HG02798 (cell line): ENCODE measurements at regions not wholly inside any gene's neighbourhood (a gene's known extent, or its start where the extent isn't known, plus 50 kb on each side); places are given as distances from the start of the nearest gene placed in this dataset.
"Not testable (repeated sequence)": the region's sequence is repeated elsewhere in the genome, so short reads cannot be mapped to it uniquely, and the experiment has no call there.

ENCODE experiments used
- ATAC-seq: cut with Tn5 transposase; IDR thresholded peaks from one replicate; pipeline ENCODE4 v1.9.1; 2021; ENCODE audit warnings: mild to moderate bottlenecking; ENCODE audit not compliant: unreplicated experiment, poor library complexity

DNA sequence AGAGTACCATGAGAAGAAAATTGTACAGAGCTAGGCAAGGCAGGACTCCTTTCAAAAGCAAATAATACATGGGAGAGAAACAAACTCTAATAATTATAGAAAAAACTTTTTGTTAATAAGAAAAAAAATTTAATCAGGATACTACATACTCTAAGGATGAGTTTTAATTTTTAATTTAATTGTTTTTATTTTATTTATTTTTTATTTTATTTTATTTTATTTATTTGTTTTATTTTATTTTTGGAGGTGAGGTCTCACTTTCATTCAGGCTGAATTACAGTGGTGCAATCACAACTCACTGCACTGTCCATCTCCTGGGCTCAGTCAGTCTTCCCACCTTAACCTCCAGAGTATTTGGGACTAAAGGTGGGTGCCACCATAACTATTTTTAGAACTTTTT is 1347.2 kb downstream of the NLGN4Y start:
- ATAC-seq: no peak

DNA sequence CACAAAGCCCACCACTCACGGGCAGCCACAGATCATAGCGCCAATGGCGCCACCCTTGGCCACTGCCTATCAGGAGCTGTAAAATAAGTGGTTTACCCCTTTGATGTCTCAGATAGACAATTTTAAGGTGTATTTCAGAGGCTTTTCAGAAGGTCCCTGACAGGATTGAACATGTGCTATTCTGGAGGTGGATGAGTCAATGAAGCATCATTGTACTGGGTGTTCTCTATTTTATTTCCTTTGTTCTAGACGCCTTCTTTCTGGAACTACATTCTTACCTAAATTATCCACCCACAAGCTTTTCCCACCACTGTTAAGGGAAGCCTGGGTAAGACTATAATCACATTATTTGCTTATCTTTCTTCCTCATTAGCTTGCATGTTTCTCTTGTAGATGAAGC is 1351.6 kb downstream of the NLGN4Y start:
- not testable (repeated sequence) for ATAC-seq

DNA sequence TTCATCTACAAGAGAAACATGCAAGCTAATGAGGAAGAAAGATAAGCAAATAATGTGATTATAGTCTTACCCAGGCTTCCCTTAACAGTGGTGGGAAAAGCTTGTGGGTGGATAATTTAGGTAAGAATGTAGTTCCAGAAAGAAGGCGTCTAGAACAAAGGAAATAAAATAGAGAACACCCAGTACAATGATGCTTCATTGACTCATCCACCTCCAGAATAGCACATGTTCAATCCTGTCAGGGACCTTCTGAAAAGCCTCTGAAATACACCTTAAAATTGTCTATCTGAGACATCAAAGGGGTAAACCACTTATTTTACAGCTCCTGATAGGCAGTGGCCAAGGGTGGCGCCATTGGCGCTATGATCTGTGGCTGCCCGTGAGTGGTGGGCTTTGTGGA is 1379.2 kb downstream of the NLGN4Y start:
- not testable (repeated sequence) for ATAC-seq

GRCh38 chrY:15905557-15905956 is 1381.2 kb downstream of the NLGN4Y start:
- no peak for ATAC-seq

DNA sequence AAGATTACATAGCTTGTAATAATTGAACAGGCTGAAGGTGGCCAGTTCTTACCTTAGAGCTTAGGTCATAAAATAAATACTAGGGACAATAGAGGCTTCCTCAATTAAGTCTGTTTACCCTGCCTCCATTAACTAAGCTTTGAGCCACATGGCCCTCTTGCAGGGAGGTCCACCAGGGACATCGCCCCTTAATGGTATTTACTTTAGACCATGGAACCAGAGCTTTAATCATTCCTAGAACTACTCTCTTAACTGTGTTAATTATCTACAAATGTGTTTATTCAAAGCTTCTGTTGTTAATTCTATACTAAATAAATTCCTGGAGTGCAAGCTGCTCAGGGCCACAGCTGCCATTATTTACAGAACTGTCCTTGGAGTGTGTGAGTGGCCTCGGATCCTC is 1402.2 kb downstream of the NLGN4Y start:
- no peak for ATAC-seq

DNA sequence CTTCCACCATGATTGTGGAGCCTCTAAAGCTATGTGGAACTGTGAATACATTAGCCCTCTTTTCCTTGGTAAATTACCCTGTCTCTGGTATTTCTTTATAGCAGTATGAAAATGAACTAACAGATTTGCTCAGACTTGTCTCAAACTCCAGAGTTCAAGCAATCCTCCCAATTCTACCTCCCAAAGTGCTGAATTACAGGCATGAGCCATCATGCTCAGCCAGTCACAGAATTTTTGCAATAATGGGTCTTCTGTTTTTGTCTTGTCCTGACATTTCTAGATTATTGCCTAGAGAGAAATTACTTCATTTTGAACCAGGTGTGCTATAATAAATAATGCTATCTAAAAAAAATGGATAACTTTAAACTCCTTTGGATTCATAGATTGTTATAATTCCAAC is 1414.5 kb downstream of the NLGN4Y start:
- no peak for ATAC-seq

GRCh38 chrY:15951041-15951440 is 1426.7 kb downstream of the NLGN4Y start:
- ATAC-seq: no peak

DNA sequence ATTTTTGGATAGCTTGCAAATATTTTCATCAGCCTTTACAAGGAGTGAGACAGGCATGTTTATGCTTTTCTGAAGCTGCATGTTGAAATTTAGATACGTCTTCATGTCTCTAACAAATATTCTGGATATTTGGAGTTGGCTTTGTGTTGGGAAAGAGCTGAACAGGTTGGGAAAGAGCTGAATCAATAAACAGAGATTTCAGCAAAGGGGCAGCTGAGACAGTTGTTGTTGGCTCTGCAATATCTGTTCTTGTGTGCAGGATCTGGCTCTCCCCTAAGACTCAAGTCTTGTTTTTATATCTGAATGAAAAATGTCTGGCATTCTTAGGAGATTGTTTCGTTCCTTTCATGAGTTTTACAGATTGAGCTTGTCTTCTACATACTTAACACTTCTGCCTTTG is 1444.5 kb downstream of the NLGN4Y start:
- no peak for ATAC-seq

GRCh38 chrY:15973200-15973599 is 1448.9 kb downstream of the NLGN4Y start:
- no peak for ATAC-seq

DNA sequence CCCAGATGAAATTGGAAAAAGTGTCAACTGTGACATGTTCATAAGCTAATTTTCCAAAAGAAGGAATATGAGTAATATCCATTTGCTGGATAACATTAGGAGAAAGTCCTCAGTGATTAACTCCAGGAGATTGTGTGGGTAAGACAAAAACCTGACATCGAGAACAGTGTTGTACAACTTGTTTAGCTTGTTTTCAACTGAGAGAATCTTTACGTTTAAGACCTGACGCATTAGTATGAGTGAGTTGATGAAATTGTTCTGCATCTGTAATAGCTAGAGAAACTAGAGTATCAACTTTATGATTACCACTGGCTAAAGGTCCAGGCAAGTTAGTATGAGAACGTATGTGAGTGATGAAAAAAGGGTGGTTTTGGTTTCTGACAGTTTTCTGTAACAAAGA is 1452.4 kb downstream of the NLGN4Y start:
- ATAC-seq: no peak

DNA sequence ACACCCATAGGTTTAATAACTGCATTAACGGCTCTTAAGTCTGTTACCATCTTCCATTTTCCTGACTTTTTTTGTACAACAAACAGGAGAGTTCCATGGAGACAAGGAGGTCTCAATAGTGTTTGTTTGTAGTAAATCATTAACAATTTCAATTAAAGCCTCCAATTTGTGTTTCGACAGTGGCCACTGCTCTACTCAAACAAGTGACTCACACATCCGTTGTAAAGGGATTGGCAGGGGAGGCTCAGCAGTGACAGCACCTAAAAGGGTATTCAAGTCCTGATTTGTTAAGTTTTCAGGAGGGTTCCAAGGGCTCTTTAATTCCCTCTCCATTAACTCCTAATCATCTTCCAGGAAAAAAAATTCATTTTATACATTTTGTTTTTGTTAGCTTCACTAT is 1454.2 kb downstream of the NLGN4Y start:
- no peak for ATAC-seq

GRCh38 chrY:15984651-15985398 is 1460.5 kb downstream of the NLGN4Y start:
- no peak for ATAC-seq

DNA sequence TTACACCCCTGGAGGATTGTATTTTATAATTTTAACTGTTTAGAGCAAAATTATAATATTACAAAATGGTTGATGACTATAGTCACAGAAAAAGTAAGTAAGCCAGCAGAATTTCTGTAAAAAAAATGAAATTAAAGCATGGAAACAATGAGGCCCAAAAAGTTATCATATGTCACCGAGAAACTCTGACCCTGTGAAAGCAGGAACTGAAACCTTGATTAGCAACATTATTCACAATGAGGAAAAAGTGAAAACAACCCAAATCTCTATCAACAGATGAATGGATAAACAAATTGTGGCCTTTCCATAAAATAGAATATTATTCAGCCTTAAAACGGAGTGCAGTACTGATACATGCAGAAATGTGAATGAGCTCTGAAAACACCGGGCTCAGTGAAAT is 1471.7 kb downstream of the NLGN4Y start:
- ATAC-seq: no peak

- ATAC-seq: no peak
Measured at GRCh38 chrY:16000751-16001150, 1476.4 kb downstream of the NLGN4Y start.

GRCh38 chrY:16001896-16002295 is 1477.6 kb downstream of the NLGN4Y start:
- no peak for ATAC-seq

GRCh38 chrY:16051908-16052643 is 1527.7 kb downstream of the NLGN4Y start:
- ATAC-seq: no peak

GRCh38 chrY:16060141-16060540 is 1535.8 kb downstream of the NLGN4Y start:
- ATAC-seq: no peak

- ATAC-seq: no peak
Measured at GRCh38 chrY:16060686-16061085, 1536.4 kb downstream of the NLGN4Y start.

DNA sequence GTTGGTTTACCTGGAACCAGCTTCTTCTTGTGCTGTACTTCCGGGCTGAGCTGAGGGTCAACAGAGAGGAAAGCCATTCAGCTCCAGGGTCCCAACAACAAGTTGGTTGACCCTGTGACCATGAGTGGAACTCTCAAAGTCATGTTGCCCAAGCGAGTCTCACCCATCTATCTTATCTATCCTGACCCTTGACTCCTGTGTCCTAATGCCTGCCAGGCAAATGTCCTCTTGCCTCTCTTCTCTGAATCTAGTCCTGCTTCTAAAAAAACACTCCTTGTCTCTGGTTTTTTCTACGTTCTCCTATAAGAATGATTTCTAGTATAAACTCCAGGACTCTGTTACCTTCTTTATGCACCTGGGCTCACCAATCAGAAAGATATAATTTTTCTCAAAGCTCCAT is 1547.6 kb downstream of the NLGN4Y start:
- ATAC-seq: no peak

DNA sequence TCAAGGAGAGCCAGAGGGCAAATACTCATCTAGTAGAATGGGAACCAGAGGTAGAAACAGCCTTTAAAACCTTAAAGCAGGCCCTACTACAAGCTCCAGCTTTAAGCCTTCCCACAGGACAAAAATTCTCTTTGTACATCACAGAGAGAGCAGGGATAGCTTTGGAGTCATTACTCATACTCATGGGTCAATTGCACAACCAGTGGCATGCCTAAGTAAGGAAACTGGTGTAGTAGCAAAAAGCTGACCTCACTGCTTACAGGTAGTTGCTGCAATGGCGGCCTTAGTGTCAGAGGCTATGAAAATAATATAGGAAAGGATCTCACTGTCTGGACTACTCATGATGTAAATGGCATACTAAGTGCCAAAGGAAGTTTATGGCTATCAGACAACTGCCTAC is 1551.4 kb downstream of the NLGN4Y start:
- ATAC-seq: no peak

- no peak for ATAC-seq
Measured at GRCh38 chrY:16097325-16097724, 1573.0 kb downstream of the NLGN4Y start.

DNA sequence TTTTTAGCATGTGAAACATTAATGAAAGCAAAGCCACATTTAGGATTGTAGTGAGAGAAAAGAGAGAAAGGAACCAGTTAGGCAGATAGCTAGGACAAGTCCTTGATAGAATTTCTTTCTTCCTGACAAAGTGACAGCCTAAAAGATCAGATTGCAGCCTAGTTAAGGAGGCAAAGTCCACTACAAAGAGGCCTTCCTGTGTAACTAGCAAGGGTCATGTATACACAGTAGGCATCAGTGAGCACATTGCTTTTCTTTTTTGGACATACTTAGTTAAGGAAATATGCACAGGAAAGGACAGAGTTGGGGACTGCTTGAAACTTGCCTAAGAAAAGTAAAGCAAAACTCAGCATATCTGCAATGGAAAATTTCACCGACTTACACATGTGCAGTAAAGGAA is 1577.5 kb downstream of the NLGN4Y start:
- no peak for ATAC-seq
